ENCODE measurements at regions not wholly inside any gene's neighbourhood (a gene's known extent, or its start where the extent isn't known, plus 50 kb on each side); places are given as distances from the start of the nearest gene placed in this dataset.

GRCh38 chr6:119800526-119800925 is 451.0 kb upstream of the MAN1A1 start:
- no peak for TF ChIP-seq POLR2A (IDR thresholded peaks at IDR 0.05)
- no peak for TF ChIP-seq CTCF (IDR thresholded peaks at IDR 0.05)
- no peak overlapping the region for H3K4me3 ChIP-seq (ENCODE audit: low read depth, poor library complexity, severe bottlenecking)
- intact Hi-C loops (cut with DNase I; ENCODE audit: low total_unique reads) = no loop called here
- no peak for DNase-seq (ENCODE audit: low spot score in 2 of 2)

- no peak for DNase-seq (ENCODE audit: low spot score in 2 of 2)
- intact Hi-C loops (cut with DNase I; ENCODE audit: low total_unique reads) = no loop called here
- H3K4me3 ChIP-seq (ENCODE audit: low read depth, poor library complexity, severe bottlenecking) = no peak overlapping the region
- TF ChIP-seq POLR2A (IDR thresholded peaks at IDR 0.05) = no peak
- WGBS, 2 donors = 75 to 81% methylated on average over 5 of the region's 5 CpGs
Measured at GRCh38 chr6:119799596-119800509, 450.3 kb upstream of the MAN1A1 start.

GRCh38 chr6:119791736-119792135 is 442.2 kb upstream of the MAN1A1 start:
- 91 to 100% methylated on average over 1 of the region's 1 CpG for WGBS, 2 donors
- no peak overlapping the region for H3K4me3 ChIP-seq (ENCODE audit: low read depth, poor library complexity, severe bottlenecking)
- intact Hi-C loops (cut with DNase I; ENCODE audit: low total_unique reads) = no loop called here
- TF ChIP-seq POLR2A (IDR thresholded peaks at IDR 0.05) = no peak
- TF ChIP-seq CTCF (IDR thresholded peaks at IDR 0.05) = no peak
- DNase-seq (ENCODE audit: low spot score in 2 of 2) = no peak

GRCh38 chr6:119781365-119781764 is 431.8 kb upstream of the MAN1A1 start:
- 90 to 96% methylated on average over 6 of the region's 6 CpGs for WGBS, 2 donors
- DNase-seq (ENCODE audit: low spot score in 2 of 2) = no peak
- intact Hi-C loops (cut with DNase I; ENCODE audit: low total_unique reads) = no loop called here

GRCh38 chr6:119768201-119768600 is 418.6 kb upstream of the MAN1A1 start:
- intact Hi-C loops (cut with DNase I; ENCODE audit: low total_unique reads) = no loop called here
- no peak for DNase-seq (ENCODE audit: low spot score in 2 of 2)
- TF ChIP-seq CTCF (IDR thresholded peaks at IDR 0.05) (no peak), POLR2A (IDR thresholded peaks at IDR 0.05) (no peak)
- 52 to 54% methylated on average over 5 of the region's 5 CpGs for WGBS, 2 donors
- no peak overlapping the region for H3K4me3 ChIP-seq (ENCODE audit: low read depth, poor library complexity, severe bottlenecking)

More at GRCh38 chr6:119781365-119781764, 431.8 kb upstream of the MAN1A1 start:
- no peak for TF ChIP-seq POLR2A (IDR thresholded peaks at IDR 0.05)
- TF ChIP-seq CTCF (IDR thresholded peaks at IDR 0.05) = no peak
- no peak overlapping the region for H3K4me3 ChIP-seq (ENCODE audit: low read depth, poor library complexity, severe bottlenecking)

GRCh38 chr6:119764927-119765681 is 415.5 kb upstream of the MAN1A1 start:
- TF ChIP-seq POLR2A (IDR thresholded peaks at IDR 0.05) = no peak
- TF ChIP-seq CTCF (IDR thresholded peaks at IDR 0.05) = no peak
- DNase-seq (ENCODE audit: low spot score in 2 of 2) = no peak
- no peak overlapping the region for H3K4me3 ChIP-seq (ENCODE audit: low read depth, poor library complexity, severe bottlenecking)
- 86 to 89% methylated on average over 7 of the region's 7 CpGs for WGBS, 2 donors
- intact Hi-C loops (cut with DNase I; ENCODE audit: low total_unique reads) = no loop called here

All from lower leg skin (tissue), 4 donors.